ENCODE measurements at regions not wholly inside any gene's neighbourhood (a gene's known extent, or its start where the extent isn't known, plus 50 kb on each side); places are given as distances from the start of the nearest gene placed in this dataset.
"Not testable (repeated sequence)": the region's sequence is repeated elsewhere in the genome, so short reads cannot be mapped to it uniquely, and the experiment has no call there.

DNA sequence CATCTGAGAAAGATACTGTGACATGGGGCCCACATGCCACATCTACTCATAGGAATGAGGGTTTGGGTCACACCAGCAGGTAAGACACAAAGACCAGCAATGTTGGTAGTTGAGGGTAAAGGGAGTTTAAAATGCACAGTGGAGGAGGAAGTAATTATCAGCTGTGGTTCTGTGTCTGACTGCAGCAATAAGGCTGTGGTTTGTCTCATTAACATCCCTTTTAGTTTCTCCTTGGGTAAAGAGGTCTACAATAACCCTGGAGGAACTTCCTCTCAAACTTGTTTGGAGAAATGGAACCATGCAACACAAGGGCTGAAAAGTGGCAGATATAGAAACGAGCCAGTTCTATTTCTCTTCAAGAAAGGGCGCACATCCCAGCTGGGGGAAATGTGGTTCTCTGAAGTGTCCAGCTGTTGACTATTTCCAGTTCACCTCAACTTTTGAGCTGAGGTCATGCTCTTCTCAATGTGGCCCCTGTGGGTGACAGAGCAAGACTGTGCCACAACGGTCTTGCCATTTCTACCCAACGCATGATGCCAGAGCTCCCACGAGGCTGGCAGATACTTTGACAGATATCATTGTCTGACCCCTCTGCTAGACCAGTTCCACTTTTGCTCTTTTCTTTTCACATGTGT is 234.3 kb downstream of the SQOR start:
- FAIRE-seq = no peak

DNA sequence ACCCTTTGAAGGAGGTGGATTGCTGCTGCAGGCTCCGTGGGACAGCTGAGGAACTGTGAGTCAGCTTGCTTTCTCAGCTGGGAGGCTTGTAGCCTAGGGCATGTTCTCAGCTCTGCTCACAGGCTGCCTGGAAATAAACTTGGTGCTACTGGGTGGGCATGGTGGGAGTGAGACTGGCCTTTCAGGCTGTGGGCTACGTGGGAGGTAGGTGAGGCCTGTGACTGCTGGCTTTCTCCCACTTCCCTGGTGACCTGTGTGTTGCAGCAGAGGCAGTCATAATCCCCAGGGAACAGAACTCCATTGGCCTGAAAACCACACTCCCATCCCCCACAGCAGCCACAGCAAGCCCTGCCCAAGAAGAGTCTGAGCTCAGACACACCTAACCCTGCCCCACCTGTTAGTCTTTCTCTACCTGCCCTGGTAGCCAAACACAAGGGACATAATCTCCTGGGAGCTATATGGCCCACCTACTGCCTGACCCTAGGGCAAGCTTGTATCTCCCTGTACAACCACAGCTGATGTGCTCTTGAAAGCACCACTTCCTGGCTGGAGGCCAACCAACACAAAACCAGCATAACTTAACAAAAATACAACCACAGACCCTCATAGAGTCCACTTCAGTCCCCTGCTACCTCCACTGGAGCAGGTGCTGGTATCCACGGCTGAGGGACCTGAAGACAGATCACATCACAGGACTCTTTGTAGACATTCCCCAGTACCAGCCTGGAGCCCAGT is 236.5 kb downstream of the SQOR start:
- FAIRE-seq = no peak

DNA sequence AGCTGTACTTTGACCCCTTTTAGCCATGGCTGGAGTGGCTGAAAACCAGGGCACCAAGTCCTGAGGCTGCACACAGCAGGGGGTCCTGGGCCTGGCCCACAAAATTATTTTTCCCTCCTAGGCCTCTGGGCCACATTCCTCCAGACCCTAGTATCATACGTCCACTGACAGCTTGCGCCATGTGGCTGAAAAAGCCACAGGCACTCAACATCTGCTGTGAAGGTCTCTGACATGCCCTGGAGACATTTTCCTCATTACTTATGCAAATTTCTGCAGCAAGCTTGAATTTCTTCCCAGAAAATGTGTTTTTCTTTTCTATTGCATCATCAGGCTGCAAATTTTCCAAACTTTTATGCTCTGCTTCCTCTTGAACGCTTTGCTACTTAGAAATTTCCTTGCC is 239.0 kb downstream of the SQOR start:
- FAIRE-seq = no peak

DNA sequence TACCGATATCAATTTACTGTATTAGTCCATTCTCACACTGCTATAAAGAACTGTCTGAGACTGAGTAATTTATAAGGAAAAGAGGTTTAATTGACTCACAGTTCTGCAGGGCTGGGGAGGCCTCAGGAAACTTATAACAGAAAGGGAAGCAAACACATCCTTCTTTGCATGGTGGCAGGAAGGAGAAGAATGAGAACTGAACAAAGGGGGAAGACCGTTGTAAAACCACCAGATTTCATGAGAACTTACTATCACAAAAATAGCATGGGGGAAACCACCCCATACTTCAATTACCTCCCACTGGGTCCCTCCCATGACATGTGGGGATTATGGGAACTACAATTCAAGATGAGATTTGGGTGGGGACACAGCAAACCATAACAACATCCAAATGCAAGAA is 239.7 kb downstream of the SQOR start:
- not testable (repeated sequence) for FAIRE-seq

DNA sequence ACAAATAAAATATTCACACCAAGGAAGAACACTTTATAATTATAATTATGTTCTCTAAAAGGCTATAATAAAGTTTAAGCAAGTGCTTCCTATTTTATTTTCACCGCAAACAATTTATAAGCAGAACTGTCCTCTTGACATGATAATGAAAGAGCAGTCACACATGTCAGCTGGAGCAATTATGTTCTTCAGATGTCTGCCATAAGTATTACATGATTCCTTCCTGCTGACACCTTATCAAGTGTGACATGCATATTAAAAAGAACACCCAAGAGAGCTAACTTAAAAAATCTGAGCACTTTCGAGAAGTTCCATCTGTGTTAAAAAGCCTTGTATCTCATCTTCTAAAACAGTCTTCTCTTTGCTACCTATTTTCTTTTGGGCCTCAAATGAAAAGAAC is 249.5 kb downstream of the SQOR start:
- FAIRE-seq = no peak

DNA sequence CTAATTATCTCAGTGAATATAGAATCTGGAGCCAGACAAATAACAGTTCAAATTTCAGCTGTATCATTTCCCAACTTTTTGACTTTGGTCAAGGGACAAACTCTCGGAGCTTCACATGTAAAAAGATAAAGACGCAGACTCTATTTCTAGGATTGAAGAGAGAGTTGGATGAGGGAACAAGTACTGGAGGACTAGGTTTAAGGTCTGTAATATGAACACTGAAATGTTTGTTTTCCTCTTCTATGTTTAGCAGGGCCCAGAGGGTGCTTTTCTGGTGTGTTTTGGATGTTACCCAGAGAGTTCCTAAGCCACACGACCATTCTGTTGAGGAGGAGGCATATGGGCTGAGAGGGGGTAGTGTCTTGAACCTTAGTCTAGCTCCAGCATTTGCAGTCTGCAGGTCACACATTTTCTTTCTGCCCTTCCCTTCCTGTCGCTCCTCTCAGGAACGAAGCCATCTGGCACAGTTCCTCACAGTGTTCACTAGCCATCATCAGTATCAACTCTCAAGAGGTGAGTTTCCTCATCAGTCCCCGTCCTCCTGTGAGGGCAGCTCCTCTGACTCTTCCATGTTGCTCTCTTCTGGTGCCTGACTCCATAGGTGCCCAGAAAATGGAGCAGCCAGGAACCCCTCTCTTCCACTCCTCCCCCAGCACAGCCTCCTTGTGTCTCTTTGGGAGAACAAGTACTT is 250.1 kb downstream of the SQOR start:
- no peak for FAIRE-seq

DNA sequence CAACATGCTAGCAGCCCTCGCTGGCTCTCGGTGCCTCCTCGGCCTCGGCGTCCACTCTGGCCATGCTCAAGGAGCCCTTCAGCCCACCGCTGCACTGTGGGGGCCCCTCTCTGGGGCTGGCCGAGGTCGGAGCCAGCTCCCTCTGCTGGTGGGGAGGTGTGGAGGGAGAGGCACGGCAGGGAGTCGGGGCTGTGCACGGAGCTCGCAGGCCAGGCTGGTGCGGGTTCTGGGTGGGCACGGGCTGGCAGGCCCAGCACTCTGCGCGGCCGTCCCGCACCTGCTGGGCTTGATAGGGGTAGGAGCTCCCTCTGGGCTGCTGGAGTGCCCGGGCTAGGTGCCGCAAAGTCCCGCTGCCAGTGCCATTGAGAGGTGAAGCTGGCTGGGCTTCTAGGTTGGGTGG is 251.0 kb downstream of the SQOR start:
- FAIRE-seq = no peak

DNA sequence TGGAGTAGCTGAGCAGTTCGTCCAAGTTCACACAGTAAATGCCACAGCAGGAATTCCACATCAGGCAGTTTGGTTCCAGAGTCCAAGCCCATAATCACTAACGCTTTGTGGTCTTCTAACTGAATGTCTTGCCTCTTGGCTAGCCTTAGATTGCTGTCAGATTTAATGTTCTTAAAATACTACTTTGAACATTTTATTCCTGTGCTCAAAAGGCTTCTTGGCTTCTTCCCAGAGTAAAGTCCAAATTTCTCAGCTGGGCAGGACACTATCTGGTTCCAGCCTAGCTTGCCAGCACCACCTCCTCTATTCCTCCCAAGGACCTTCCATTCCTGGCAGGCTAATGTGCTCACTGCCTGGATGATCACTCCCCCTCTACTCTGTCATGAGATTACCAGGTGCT is 256.9 kb downstream of the SQOR start:
- FAIRE-seq = no peak

DNA sequence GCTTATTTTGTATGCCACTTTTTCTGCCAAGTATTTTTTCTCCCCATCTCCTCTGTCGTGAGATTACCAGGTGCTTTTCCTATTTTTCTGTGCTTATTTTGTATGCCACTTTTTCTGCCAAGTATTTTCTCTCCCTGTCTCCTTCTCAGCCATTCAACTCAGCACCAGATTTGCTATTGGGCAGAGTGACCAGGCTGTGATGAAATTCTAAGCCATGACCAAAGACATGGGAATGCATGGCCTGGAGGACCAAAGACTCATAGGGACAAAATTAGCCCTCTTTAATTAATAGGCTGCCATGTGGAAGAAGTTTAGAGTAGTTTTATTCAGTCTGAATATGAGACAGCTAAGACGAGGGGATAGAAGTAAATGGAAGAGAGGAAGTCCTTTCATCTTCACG is 257.4 kb downstream of the SQOR start:
- no peak for FAIRE-seq

DNA sequence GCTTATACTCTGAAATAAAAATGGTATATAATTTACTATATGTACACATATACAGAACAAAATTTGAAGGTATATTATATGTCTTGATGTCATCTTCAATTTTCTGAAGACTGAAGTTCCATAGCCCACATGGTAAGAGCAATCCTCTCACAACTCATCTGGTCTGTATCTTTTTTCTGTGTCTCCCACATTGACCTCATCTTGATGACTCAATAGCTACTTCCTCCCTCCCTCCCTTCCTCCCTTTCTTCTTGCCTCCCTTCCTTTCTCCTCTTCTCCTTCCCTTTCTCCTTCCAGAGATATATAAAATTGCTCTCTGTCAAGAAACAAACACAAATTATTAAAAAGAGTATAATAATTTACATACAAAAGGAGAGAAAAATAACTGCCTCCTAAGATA is 268.5 kb downstream of the SQOR start:
- no peak for FAIRE-seq

DNA sequence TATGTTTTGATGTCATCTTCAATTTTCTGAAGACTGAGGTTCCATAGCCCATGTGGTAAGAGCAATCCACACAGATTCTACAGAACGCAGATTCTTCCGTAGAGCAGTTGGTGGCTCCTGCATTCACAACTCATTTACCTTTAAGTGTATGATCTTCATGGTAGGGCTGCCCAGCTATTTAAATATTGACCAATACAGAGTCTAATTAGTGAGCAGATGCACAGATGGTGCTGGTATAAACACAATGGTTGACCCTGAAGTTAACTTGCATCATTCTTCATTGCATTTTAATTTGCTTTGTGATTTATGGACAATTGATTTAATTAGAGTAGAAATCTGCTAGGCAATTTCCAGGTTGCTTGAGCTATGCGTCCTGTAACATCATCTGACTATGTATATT is 269.2 kb downstream of the SQOR start:
- no peak for FAIRE-seq

DNA sequence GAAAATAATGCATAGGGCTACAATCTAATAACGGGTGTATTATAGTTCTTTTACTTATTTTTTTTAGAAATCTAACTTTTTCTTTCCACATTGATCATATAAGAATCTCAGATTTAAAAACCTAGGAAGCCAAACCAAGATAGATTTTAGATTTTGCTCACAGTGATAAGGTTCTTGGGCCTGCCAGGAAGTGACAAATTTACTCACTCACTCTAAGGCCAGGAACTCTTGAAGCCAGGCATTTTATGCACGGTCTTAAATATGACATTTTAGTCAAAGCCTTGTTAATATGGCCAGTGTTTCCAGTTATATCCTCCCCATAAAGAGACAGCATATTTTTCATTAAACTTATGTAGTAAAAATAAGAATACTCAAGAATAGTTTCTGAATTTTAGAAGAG is 271.4 kb downstream of the SQOR start:
- FAIRE-seq = no peak

DNA sequence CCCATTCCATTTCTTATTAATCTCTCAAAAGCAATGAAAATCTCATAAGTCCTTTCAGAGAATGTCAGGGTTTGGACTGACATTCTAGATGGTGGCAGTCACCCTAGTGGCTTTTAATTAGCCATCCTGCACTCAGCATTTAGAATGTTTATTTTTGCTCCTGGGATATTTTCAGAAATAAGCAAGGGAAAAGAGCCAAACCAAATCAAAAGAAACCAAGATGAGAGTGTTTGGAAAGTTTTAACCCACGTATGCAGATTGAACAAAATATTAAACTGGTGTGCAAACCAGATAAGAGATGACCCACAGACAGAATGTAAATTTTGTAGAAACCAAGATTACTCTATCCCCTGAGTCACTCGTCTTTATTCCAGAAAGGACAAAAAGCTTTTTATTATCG is 275.8 kb downstream of the SQOR start:
- FAIRE-seq = no peak

DNA sequence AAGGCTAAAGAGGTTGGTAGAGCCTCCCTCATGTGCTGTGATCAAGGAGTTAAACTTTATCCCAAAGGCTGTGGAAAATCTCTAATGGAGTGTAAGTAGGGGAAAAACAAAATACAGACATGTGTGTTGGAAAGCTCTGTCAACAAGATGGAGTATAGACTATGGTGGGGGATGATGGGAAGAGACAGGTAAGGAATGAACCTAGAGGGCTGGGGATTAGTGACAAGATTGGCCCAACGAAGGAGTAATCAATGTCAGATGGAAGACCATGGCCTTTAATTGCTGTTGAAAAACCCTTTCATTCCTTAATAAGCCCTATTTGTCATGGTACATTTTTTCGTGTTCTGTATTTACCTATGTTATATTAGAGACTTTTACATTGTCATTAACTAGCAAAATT is 278.6 kb downstream of the SQOR start:
- FAIRE-seq = no peak

DNA sequence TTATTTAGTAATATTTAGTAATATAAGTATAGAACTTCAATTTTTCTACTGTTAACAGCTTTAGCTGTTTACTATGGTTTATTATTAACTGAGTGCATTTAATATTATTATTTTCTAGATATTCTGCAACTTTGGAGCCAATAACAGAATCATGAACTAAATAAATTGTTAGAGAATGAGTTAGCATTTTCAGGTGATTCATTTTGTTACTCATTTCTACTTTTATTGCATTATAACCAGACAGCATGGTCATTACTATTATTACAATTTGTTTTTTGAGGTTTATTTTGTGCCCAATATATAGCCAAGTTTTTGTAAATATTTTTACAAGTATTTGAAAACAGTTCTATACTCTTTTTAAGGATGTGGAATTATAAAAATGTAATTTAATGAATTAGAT is 279.6 kb downstream of the SQOR start:
- no peak for FAIRE-seq

DNA sequence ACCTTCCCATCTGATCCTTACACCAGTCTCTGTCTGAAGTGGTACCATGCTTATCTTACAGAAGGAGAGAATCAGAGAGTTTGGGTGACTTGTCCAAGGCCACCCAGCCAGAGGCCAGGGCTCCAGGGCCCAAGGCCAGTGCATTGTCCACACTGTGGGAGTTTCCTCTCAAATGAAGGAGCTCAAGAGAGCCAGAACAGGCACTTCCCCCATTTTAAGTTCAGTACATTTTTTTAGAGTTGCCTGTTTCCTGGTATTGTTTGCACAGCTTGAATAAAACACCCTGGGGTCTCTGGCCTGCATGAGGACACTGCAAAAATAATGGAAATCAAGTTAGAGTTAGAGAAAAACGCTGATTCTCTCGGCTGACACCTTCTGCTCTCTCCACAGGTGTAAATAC is 284.0 kb downstream of the SQOR start:
- FAIRE-seq = no peak

DNA sequence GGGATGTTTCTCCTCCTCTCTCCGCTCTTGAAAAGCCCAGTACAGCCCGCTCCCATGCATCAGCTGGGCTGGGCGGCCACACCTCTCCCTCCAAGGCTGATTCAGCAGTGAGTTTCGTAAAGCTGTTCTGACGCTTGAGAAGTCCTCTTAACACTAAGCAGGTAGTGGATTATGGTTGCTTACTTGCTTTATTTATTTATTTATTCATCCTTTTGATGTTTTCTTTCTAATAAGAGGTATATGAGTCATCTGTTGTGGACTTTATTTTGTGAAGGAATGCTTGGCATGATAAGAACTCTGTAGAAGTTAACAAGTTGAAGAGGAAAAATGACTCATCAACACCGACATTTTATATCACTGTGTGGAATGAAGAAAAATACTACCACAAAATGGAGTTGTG is 285.0 kb downstream of the SQOR start:
- no peak for FAIRE-seq

DNA sequence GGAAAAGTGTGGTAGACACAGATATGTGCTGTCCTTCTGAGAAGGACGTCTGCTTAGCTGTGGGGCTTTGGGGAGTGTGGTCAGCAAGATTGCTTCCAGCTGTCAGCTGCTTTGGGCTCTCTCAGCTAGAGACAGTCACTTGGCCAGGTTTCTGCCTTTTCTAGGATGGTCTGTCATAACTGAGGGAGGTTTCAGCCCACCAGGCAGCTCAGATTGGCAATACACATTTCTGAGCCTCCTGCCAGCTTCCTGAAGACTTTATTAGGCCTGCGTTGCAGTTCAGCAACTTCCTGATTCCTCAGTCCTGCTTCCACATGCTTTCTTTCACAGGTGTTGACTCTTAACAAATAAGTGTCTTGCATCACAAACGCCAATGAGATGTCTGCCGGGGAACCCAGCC is 286.5 kb downstream of the SQOR start:
- FAIRE-seq = no peak

DNA sequence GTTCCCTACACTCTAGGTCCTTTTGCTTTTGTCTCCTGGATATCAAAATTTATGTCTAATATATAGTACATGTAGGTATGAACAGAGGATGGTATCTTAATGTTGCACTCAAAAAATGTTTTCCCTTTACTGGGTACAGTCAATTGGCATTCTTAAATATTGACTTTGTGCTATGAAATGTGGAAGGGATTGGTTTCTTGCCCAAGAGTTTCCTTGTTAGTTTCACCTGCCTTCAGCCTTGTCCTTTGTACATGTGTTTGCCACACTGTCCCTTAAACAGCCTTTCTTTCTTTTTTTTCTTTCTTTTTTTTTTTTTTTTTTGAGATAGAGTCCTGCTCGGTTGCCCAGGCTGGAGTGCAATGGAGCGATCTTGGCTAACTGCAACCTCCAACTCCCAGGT is 287.1 kb downstream of the SQOR start:
- FAIRE-seq = no peak

DNA sequence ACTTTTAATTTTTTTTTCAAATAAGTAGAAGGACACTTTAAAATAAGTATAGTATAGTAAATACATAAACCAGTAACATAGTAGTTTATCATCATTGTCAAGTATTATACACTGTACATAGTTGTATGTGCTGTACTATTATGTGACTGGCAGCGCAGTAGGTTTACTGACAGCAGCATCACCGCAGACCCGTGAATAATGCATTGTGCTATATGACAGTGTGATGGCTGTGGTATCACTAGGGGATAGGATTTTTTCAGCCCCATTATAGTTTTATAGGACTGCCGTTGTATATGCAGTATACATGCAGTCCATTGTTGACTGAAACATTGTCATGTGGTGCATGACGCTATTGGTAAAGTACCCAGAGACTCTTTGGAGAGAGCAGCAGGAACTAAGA is 306.5 kb downstream of the SQOR start:
- no peak for FAIRE-seq

DNA sequence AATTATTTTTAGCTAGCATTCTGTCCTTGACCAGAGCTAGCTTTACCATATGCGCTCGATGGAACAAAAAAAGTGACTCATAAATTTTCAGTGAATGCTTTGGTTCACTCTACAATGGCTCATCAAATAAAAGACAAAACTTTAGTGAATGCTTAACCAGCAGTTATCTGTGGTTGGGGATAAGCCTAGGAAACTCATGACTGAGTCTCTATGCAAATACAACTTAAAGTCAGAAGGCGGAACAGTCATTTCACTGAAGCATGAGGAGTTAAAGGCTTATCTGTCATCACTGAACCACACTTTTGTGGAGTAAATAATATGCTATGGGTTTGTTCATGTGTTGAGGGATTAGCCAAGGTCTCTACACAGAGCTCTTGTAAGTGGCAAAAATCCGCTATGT is 308.4 kb downstream of the SQOR start:
- no peak for FAIRE-seq

DNA sequence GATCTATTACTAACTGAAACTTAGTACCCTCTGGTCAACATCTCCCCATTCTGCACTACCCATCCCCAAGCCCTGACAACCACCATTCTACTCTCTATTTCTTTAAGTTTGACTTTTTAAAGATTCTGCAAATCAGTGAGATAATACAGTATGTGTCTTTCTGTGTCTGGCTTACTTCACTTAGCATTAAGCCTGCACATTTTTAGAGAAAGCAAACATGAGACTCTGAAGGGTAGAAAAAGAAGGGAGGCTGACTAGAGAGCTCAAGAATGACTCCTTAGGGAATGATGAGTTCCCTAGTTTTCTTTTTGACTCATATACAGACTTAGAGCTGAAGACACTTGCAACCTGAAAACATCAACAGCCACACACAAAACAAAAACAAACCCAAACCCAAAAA is 311.3 kb downstream of the SQOR start:
- FAIRE-seq = no peak

DNA sequence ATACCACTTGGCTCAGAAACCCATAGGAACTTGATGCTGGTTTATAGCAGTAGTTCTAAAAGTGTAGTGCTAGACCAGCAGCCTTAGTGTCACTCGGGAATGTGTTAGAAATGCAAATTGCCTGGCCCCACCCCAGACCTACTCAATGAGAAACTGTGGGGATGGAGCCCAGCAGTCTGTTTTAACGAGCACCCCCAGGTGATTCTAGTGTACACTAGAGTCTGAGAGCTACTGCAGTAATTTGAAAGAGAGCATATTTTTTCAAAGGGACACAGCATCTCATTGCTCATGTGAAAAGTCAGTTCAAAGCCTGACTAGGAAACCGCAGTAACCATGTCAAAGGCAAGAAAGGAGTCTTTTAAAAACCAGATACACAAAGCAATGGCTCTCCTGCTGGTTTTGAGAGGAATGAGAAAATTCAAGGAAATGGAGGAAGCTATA is 313.4 kb downstream of the SQOR start:
- FAIRE-seq = no peak

DNA sequence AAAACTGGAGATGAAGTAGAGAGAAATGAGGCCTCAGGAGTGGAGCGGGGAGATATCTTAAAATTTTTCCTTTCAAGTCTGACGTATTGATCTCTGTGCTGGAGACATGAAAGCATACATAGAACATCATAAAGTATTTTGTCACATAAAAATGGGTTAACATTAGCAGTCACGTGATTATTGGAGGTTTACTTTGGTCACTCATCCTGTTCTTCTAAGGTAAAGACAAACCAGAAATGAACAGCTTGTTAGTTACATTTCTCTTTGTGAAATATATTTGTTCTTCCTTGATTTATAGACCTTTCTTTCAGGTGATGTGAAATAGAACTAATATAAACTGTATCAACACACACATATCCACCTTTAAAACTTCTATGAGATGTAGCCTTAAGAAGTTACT is 324.1 kb downstream of the SQOR start:
- FAIRE-seq = no peak

DNA sequence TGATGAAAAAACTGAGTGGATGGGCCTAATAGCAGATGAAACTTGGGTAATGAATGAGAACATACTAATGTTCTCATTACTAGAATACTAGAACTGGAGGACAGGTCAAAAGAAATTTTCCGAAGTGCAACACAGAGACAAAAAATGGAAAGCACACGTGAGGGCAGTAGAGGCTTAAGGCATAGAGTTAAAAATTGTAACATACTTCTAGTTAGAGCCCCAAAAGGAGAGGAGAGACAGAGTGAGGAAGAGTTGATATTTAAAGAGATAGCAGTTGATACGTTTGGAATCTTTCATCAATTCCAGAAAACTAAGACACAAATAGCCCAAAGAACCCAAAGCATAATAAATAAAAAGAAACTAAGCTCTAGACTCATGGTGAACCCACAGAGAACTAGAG is 327.9 kb downstream of the SQOR start:
- FAIRE-seq = no peak

Measured in A204.1 (cell line).